ENCODE measurements at regions not wholly inside any gene's neighbourhood (a gene's known extent, or its start where the extent isn't known, plus 50 kb on each side); places are given as distances from the start of the nearest gene placed in this dataset.

- DNase-seq (ENCODE audit: low spot score) = no peak
Measured at GRCh38 chr1:83671586-83671985, 327.3 kb downstream of the TTLL7 start.

DNA sequence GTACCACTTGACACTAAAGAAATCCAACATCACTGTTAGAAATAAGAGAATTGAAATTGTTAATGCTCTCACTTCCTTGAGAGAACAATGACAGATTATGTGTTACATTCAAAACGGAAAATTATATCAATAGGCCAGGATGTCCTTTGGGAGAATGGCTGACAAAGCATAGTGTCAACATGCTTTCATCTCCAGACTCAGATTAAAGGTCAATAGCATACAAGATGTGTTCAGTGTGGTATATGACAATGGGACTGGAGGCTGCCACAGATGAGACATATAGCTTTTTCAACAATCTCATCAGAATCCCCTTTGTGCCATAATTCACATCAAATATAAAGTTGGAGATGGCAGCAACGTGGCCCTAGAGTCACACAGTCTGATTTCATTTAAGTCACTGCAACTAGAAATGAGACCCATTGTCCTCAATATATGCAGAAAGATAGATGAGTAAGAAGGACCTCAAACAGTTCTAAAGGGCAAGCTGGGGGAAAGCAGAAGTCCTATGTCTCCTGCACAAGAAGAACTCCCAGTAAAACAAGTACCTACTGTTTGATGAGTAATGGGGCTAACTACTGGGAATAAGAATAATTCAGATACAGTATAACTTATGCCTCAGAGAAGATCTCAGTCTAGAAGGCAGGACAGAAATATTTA, 327.9 kb downstream of the TTLL7 start:
- no peak for DNase-seq (ENCODE audit: low spot score)

DNA sequence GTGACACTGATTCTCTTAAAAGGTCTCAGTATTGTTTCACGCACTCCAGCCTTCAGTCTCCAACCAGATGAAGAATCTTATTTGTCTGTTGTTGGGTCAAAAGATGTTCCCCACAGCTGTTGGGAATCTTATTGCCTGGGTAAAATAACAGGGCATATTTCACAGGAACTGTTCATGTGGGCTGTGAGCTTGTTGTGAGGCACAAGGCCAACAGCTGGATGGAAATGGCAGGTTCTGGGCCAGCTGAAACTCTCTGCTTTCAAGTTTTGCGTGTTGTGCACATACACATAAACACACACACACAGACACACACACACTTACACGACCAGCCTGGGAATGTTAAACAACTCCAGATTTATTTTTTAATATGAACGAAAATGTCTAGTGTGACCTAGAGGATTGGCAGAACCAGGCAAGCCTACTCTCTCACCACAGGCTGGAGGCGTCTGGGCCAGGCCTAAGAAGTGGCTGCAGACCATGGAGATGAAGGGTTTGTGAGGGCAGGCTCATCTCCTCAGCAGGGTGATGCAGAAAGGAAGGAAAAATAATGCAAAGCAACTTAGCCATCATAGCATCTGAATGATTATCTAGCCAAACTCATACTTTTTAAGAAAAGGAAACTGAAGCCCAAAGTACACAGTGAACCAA, 357.0 kb downstream of the TTLL7 start:
- no peak for DNase-seq (ENCODE audit: low spot score)

GRCh38 chr1:83641206-83641658, 357.7 kb downstream of the TTLL7 start:
- no peak for DNase-seq (ENCODE audit: low spot score)

DNA sequence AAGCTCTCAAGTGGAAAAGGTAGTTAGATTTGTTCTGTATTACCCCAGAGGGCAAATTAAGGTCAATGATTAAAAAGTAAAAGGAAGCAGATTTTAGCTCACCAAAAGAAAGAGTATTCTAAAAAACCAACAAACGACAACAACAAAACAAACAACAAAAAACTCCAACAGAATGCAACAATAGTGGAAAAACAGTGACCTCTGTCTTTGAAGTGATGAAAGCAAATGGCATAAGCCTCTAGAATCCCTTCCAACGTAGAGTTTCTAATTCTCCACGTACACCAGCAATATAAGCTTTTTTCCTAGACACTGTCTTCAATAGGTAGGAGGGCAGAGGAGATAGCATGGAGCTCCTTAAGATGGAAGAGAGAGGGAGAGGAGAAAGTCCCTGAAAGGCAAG, 359.1 kb downstream of the TTLL7 start:
- DNase-seq (ENCODE audit: low spot score) = no peak

DNA sequence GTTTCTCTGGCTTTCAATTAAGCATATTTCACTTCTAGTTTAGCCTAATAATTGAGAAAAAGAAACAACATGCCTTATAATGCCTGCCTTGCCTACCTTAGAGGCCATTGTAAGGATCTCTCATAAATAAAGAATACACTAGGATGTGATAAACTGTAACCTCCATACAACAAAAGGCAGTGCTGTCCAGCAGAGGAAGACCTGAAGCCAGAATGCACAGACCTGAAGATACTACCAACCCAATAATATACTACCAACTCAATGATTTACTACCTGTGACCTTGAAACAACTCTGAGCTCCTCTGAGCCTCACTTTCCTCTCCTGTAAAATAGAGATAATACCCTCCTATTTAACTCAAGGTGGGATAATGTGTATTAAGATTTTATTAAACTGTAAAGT, 361.3 kb downstream of the TTLL7 start:
- no peak for DNase-seq (ENCODE audit: low spot score)

GRCh38 chr1:83637009-83637408, 361.9 kb downstream of the TTLL7 start:
- DNase-seq (ENCODE audit: low spot score) = no peak

- no peak for DNase-seq (ENCODE audit: low spot score)
Measured at GRCh38 chr1:83632906-83633305, 366.0 kb downstream of the TTLL7 start.

- no peak for DNase-seq (ENCODE audit: low spot score)
Measured at GRCh38 chr1:83631851-83632250, 367.1 kb downstream of the TTLL7 start.

GRCh38 chr1:83627045-83627444, 371.9 kb downstream of the TTLL7 start:
- no peak for DNase-seq (ENCODE audit: low spot score)

DNA sequence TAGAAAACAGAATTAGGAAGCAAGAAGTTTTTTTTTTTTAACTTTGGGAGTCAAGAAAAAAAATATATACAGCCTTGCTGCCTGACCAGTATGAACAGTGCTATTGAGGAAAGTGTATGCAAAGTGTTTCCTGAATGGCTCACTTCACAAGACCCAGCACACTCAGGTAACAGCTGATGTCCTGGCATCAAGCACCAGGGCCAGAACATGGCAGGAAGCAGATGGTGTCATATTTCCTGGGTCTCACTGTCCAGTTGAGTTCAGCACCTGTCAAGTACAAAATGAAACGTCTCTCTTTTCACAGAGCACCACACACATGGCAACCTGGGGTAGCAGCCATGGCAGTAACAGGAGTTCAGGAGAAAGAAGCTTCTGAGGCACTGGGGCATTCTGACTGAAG, 372.3 kb downstream of the TTLL7 start:
- DNase-seq (ENCODE audit: low spot score) = no peak

DNA sequence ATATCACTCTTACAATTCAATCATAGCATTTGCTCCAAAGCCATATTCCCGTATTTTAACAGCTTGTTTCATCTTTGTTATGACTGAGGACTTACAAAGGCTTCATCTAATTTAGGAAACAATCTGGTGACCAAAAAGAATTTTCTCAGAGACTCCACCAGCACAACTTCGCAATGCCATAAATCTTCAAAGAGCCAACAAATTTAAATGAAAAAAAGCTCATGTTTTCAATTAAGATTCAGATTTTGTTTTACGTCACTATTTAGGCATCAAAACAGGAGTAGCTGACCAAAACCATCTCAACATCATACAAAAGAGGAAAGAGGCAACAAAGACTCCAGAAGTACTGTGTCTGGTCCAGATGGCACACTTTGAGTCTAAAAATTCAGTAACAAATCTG, 373.3 kb downstream of the TTLL7 start:
- DNase-seq (ENCODE audit: low spot score) = no peak

- DNase-seq (ENCODE audit: low spot score) = no peak
Measured at GRCh38 chr1:83620016-83620415, 378.9 kb downstream of the TTLL7 start.

GRCh38 chr1:83619170-83619896, 379.6 kb downstream of the TTLL7 start:
- DNase-seq (ENCODE audit: low spot score) = no peak

GRCh38 chr1:83617883-83618282, 381.0 kb downstream of the TTLL7 start:
- DNase-seq (ENCODE audit: low spot score) = no peak

DNA sequence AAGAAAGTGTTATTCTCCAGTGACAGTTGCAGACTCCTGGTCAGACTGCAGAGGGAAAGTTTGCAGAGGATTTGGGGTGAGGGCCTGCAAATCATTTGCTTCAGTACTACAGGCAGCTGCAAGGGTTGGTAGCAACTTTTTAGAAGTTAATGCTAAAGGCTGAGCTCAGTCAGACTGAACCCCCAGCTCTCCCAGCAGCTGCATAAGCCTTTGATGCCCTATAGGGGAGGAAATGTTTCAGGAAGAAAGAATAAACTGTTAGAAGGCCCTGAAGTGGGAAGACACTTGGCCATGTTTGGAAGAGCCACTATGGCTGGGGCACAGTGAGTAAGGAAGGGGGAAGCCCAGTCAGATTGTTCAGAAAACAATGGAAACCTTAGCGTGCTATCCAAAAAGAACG, 383.6 kb downstream of the TTLL7 start:
- DNase-seq (ENCODE audit: low spot score) = no peak

GRCh38 chr1:83606416-83606955, 392.4 kb downstream of the TTLL7 start:
- DNase-seq (ENCODE audit: low spot score) = no peak

DNA sequence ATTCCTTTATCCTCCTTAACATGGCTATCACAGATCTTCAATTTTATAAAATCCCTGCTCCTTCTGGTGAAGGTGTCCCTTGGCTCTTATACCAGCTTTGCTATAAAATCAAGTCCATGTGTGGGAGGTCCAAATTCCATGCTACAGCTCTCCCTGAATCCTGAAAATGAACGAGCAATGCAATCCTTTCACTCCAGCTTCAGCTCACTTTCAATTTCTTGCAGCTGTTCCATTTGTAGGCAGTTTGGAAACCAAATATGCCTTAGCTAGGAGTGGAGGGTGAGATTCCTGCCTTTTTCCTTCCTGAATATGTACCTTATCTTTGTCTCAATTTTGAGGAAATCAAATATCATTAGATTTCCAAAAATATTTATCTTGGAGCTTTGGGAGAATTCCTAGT, 402.6 kb downstream of the TTLL7 start:
- DNase-seq (ENCODE audit: low spot score) = no peak

- no peak for DNase-seq (ENCODE audit: low spot score)
Measured at GRCh38 chr1:83593073-83593472, 405.9 kb downstream of the TTLL7 start.

DNA sequence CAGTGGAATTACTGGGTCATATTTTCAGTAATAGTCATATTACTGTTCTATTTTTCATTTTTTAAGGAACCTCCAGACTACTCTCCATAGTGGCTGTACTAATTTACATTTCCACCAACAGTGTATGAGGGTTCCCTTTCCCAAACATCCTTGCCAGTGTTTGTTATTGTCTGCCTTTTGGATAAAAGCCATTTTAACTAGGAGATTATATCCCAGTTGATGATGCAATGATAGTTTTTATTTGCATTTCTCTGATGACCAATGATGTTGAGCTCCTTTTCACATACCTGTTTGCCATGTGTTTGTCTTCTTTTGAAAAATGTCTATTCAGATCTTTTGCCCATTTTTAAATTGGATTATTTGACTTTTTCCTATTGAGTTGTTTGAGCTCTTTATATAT, 410.8 kb downstream of the TTLL7 start:
- no peak for DNase-seq (ENCODE audit: low spot score)

GRCh38 chr1:83583351-83584014, 415.4 kb downstream of the TTLL7 start:
- DNase-seq (ENCODE audit: low spot score) = no peak

GRCh38 chr1:83581747-83582146, 417.2 kb downstream of the TTLL7 start:
- no peak for DNase-seq (ENCODE audit: low spot score)

- DNase-seq (ENCODE audit: low spot score) = no peak
Measured at GRCh38 chr1:83574791-83575190, 424.1 kb downstream of the TTLL7 start.
